HG02588 (cell line): ENCODE measurements at regions not wholly inside any gene's neighbourhood (a gene's known extent, or its start where the extent isn't known, plus 50 kb on each side); places are given as distances from the start of the nearest gene placed in this dataset.
A peak's percentile ranks its signal among the peaks of the same experiment; 100 is the strongest.
"Not testable (repeated sequence)": the region's sequence is repeated elsewhere in the genome, so short reads cannot be mapped to it uniquely, and the experiment has no call there.

ENCODE experiments used
- ATAC-seq: cut with Tn5 transposase; IDR thresholded peaks from one replicate; pipeline ENCODE4 v1.9.1; 2021; ENCODE audit warnings: mild to moderate bottlenecking, moderate library complexity; ENCODE audit not compliant: unreplicated experiment

DNA sequence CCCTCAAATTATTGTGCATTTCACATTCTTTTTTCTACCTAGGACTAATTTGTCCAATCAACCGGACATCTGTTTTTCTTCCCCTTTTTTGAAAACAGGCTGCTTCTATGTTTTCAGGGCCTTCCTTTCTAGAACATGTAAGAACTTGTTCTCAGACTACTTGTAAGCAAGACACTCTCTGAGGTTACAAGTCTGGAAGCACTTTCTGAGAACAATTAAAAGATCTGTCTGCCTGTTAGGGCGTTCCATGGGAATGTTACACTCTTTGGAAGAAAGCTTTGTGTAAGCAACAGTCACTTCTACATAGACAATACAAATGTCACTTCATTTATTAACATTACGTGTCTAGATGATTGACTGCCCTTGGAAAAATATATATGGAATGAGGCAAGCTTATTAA is 50.9 kb upstream of the HSPB3 start:
- ATAC-seq: no peak

DNA sequence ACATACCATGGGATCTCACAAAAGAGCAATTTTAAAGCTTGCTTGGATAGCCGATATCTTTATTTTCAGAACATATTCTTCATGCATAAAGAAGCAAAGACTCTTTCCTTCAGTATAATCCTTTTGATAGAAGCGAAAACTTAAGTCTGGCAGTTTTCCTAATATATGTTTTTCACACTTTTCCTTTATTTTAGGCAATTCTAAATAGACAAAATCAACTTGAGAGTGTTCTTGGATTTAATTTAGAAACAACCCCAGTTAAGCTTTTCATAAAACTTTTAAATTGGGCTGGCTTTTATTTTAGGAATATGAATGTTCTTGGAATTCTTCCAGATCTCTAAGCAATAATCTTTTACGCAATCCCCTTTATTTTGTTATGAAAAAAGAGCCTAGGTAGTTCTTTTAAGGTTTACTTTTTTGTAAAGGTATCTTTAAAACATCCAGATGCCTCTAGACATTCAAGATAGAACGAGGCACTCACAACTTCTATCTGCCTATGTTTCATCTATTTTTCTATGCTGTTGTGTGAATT is 51.5 kb upstream of the HSPB3 start:
- ATAC-seq: no peak

DNA sequence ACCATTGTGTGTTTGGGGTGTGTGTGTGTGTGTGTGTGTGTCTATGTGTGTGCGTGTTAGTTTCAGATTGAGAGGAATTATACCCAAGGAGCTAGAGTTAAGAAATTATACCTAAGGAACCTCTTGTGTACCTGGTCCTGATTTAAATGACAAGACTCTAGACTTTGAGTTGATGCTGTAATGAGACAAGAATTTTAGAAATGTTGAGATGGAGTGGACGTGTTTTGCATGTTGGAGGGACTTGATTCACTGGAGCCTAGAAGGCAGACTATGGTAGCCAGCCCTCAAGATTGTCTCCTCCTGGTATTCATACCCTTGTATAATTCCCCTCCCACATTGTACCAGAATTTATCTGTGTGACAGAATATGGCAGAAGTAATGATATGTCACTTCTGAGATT is 52.4 kb upstream of the HSPB3 start:
- ATAC-seq: no peak

DNA sequence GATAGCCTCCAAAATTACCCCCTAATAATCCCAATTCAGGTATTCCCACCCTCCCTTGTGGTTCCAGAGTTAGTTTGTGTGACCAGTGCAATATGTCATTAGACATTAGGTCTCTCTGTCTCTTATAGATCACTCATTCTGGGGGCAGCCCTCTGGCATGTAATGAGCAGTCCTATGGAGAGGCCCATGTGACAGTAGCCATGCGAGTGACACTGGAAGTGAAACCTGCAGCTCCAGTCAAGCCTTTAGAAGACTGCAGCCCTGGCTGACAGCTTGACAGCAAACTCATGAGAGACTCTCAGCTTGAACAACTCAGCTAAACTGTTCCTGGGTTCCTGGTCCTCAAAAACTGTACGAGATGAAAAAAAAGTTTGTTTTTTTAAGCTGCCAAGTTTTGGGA is 54.0 kb upstream of the HSPB3 start:
- ATAC-seq: peak; percentile 88

DNA sequence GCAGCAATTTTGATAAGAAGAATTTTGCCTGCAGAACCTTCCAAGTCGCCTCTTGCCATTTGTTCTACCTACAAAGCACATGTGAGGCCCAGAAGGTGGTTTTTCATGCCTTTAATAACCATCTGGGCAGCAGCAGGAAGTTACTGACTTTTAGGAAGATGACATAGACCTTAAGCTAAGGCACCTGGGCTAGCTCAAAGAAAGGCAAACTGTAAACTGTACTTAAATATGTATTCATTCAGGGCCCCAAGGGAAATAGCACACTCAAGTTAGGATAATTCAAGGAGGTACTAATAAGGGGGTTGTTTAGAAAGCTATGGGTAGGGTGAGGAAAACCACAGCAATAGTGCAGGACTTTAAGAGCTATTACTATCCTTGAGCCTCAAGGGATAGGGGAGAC is 57.3 kb upstream of the HSPB3 start:
- ATAC-seq: no peak

DNA sequence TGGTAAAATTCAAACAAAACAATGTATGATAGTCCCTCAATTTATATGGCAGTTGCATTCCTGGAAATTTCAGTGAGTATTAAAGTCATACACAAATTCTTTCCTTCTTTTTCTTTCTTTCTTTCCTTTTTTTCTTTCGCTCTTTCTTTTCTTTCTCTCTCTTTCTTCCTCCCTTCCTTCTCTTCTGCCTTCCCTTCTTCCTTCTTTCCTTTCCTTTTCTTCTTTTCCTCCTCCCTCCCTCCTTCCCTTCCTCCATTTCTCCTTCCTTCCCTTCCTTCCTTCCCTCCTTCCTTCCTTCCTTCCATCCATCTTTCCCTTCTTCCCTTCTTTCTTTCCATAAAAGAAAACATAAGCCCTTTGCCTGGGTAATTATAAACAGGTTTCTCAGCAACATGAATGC is 58.1 kb upstream of the HSPB3 start:
- ATAC-seq: no peak

DNA sequence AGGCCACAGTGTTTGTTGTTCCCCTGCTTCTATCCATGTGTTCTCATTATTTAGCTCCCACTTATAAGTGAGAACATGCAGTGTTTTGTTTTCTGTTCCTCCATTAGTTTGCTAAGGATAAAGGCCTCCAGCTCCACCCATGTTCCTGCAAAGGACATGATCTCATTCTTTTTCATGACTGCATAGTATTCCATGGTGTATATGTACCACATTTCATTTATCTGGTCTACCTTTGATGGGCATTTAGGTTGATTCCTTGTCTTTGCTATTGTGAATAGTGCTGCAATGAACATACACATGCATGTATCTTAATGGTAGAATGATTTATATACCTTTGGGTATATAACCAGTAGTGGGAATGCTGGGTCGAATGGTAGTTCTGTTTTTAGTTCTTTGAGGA is 62.5 kb upstream of the HSPB3 start:
- ATAC-seq: not testable (repeated sequence)

DNA sequence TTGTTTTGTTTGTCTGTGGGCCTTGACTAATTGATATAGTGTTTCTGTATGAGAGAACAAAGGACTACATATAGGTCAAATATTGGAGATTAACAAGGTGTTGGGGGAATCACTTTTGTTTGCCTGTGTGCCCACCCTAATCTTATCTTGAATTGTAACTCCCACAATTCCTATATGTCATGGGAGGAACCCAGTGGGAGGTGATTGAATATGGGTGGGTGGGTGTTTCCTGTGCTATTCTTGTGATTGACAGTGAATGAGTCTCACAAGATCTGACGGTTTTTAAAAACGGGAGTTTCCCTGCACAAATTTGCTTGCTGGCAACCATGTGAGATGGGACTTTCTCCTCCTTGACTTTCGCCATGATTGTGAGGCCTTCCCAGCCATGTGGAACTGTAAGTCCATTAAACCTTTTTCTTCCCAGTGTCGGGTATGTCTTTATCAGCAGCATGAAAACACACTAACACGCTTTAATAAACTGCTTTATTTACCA is 64.9 kb upstream of the HSPB3 start:
- ATAC-seq: no peak

DNA sequence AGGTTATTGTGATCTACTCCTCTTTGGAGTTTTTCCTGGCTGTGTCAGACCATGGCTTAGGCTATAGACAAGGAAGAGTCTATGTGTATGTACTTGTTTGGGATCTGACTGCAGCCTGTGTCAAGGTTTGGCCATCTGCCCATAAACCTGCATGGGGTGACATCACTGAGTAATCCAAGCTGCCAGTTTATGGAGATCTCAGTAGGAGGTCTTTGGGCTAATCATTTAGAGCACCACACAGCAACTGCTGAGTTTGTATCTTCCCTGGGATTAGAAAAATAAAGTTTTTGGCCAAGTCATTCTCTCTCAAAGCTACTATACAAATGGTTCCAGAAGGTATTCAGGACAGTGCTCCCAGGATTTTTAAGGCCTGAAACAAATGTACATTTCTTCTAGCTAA is 65.5 kb upstream of the HSPB3 start:
- no peak for ATAC-seq

DNA sequence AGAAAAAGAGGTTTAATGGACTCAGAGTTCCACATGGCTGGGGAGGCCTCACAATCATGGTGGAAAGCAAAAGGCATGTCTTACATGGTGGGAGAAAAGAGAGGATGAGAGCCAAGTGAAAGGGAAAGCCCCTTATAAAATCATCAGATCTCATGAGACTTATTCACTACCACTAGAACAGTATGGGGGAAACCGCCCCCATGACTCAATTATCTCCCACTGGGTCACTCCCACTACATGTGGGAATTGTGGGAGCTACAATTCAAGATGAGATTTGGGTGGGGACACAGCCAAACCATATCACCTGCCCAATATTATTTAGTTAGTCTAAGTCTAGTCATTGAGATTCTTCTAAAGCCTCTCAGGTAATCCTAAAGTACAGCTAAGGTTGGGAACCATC is 66.1 kb upstream of the HSPB3 start:
- not testable (repeated sequence) for ATAC-seq

DNA sequence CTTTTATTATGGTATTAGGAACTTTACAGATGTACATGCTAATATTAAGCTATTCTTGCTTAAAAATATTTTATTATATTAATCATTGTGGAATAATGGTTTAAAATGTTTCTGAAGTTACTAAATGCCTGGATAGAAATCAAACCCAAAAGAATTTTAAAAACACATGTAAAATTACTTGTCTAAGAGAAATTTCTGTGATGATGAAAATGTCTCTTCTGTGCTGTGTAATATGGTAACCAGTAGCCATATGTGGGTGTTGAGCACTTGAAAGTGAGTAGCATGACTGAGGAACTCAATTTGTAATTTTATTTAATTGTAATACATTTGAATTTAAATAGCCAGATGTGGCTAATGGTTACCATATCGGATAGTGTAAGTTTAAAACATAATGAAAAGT is 66.7 kb upstream of the HSPB3 start:
- no peak for ATAC-seq

DNA sequence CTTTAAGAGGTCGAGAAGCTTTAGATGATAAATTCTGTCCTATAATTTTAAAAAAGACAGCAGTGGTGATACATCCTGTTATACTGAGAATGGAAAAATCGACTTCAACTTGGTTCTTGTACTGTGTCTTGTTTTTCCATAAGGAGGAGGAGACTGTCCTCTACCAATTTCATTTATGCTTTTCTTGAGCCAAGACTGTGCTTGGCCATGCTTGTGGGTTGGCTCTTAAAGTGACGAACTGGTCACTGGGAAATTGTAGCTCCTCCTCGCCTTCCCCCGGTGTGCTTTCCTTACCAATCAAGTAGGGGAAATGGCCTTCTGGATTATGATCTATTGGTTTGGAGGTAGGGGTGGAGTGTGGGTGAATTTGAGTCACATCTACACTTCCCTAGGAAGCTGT is 67.1 kb upstream of the HSPB3 start:
- no peak for ATAC-seq

DNA sequence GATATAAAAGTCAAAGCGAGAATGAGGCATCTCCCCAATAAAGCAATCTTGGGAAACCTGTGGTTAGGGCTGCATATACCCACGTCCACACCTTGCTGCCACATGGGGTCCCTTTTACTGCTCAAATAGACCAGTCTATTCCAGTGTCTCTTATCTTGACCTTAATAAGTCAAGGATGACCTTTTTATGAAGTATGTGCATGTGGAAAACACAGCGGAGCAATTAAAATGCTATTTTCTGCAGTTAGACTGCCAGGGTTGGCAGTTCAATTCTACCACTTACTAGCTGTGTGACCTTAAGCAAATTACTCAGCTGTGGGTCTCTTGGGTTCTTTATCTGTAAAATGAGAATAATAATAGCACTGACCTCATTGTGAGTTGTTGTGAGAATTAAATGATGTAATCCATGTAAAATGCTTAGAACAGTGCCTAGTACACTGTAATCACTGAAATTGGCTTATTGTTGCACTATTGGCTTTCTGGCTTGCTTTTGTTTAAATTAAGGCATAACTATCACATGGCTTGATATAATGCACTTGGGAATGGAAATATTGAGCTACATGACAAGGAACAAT is 67.8 kb upstream of the HSPB3 start:
- ATAC-seq: no peak

DNA sequence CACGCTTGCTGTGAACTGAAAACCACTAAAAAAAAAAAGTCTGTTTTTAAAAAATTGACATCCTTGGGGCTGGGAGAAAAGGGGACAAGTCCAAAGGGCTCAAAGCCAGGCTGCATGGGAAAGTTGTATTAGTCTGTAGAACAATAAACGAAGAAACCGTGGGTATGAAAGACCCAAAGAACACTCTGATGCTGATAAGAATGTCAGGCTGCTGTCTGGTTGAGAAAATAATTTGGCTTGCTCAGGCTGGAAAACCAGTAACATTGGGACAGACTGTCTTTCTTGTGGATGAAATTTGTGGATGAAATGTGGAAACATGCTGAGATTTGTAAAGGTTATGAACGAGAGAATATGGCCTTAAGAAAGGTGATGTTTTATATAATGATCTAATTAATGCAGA is 68.5 kb upstream of the HSPB3 start:
- no peak for ATAC-seq

DNA sequence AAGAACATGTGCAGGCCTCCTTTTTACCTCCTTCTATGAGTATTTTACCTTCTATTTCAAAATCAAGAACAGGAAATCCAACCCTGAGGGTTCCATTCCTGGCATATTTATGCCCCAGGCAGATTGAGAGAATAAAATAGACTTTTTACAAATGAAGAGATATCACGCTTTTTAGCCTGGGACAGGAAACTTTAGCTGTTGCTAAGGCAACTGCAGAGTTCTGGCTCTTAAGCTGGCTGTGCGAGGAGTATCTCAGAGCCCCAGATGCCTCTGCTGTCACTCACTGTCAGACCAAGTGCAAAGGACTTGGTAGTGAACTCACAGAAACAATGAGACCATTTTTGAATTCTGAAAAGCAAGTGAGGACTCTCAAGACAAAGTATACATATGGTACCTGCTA is 69.5 kb upstream of the HSPB3 start:
- no peak for ATAC-seq

DNA sequence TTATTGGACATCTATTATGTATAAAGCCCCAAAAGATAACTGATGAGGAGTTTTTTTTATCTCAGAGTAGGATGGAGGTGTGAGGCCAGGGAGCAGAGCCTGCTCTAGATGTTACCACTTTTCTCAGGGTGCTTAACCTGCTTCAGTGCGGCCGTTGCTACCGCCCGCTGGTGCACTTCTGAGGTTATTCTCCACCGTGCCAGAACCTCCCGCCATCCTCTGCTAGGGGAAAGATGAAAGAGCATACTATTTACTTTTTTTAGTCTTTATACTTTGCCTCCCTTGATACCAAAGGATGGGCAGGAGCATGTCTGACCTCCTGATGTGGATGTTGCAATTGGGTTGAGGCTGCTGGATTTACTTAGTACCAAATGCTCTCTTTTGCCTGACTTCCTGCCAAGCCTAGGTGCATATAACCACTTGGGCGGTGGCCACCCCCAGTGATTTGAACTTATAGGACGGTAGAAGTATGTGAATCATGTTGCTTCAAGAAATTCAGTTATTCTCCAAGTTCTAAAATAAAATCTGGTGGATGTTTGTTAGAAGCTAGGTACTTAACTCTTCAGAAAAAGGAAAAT is 71.1 kb upstream of the HSPB3 start:
- ATAC-seq: no peak

DNA sequence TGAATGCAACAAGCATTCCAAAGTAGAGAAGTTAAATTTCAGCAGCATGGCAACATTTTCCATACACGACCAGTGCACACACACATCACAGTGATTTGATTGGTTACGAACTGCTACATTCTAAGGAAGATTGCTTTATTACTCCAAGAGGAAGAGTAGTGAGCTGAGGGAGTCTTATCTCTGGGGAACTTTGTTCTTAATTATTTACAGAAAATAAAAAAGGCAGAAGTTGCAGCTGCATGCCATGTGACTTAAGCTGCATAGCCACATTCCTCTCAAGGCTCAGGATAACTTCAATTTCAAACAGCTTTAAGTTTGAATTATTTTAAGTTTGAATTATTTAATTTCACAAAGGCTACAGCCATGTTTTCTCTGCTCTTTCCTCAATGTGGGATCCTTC is 71.6 kb upstream of the HSPB3 start:
- ATAC-seq: no peak

DNA sequence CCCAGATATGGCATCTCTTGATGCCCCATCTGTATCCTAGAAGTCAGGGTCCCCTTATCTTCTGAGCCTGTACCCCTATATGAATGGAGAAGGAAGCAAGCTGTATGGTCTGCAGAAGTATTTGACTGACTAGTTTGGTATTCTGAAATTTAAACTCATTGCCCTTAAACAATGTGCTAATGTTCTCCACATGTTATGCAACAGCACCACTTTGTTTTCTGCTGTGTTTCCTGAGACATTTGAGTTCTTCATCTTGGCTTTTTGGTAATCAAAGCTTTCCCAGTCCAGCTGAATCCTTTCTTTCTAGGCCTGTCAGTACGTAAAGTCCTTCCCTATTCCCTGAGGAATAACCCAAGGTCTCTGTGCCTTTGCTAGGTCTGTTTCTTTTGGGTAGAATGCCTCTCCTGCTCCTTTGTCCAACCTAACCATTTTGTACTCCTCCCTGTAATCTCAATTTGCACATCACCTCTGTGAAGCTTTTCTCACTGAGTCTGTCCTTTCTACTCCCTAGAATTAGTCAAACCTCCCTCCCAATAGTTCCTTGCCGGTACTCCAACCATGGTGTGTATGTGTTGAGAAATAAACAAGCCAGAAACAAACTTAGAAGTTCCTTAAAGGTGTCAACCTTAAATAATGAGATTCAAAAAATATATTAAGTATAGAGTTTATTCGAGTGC is 72.1 kb upstream of the HSPB3 start:
- no peak for ATAC-seq

DNA sequence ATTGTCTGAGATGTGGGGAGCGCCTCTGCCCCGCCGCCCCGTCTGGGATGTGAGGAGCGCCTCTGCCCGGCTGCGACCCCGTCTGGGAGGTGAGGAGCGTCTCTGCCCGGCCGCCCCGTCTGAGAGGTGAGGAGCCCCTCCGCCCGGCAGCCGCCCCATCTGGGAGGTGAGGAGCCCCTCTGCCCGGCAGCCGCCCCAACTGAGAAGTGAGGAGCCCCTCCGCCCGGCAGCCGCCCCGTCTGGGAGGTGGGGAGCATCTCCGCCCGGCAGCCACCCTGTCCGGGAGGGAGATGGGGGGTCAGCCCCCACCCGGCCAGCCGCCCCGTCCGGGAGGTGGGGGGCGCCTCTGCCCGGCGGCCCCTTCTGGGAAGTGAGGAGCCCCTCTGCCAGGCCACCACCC is 70.9 kb upstream of the ARL15 start:
- not testable (repeated sequence) for ATAC-seq

DNA sequence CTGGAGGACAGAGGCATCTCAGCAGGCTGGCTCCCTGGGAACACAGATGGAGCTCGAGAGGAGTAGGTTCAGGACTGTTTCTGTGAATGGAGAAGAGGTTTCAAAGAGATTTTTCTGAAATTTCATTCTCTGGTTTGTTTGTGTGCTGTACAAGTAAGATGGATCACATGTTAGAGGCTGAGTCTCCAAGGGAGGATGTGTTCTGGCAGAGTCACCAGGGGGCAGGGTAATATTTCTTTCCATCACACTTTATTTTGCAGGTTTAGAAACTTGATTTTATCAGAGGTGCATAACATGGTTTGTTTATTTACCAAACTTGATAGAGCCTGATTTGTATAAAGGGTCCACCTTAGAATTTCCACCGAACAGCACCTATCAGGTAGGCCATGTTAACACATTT is 69.2 kb upstream of the ARL15 start:
- no peak for ATAC-seq

DNA sequence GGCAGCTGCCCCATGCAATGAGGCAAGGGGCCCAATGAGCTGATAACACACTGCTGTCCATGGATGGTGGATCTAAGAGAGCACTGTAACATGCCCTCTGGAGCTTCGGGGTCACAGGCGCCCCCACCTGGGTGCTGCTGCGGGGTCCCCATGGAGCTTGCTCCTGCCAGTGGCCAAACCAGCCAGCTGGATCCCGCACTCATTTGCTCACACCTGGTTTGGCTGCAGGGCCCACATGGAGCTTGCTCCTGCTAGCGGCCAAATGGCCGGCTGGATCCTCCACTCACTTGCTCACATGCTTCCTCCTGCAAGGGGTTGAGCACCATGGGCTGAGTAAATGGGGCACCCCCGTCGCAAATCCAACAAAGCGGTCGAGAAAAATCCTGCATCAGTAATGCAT is 68.3 kb upstream of the ARL15 start:
- ATAC-seq: no peak

DNA sequence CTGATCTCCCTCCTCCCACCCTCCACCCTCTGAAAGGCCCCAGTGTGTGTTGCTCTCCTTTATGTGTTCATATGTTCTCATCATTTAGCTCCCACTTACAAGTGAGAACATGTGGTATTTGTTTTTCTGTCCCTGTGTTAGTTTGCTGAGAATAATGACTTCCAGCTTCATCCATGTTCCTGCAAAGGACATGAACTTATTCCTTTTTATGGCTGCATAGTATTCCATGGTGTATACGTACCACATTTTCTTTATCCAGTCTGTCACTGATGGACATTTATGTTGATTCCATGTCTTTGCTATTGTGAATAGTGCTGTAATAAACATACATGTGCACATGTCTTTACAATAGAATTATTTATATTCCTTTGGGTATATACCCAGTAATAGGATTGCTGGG is 67.0 kb upstream of the ARL15 start:
- ATAC-seq: not testable (repeated sequence)
